HG03135 (cell line): ENCODE measurements at regions not wholly inside any gene's neighbourhood (a gene's known extent, or its start where the extent isn't known, plus 50 kb on each side); places are given as distances from the start of the nearest gene placed in this dataset.

ENCODE experiments used
- ATAC-seq: cut with Tn5 transposase; IDR thresholded peaks from one replicate; pipeline ENCODE4 v1.9.1; 2021; ENCODE audit warnings: mild to moderate bottlenecking, moderate library complexity; ENCODE audit not compliant: unreplicated experiment

GRCh38 chr15:97903560-97903959, 56.9 kb upstream of the ARRDC4 start:
- no peak for ATAC-seq

DNA sequence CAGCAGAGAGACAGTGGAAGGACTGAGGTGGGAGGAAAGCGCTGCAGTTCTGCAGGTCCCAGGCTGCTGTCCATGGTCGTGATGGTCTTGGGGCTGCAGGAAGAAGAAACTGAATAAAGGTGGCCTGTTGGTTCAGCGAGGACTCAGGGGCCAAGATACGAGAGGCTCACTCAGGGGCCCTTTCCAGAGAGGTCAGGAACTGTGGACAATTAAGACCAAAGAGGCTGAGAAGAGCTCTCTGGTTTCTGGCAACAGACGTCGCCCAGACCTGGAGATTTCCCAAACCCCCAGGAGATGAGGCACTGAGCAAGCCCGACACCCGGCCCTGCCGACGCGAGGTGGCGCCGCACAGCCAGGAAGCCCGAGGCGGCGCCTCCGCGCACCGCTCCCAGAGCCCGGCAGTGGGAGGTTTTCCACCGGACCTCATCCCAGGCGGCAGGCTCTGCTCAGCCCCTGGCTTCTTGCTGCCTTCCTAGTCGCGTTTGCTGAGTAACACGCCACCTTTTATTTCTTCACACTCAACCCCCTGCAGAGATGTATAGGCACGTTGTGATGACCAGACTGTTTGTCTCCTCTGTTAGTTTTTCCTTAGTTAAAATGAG, 56.4 kb upstream of the ARRDC4 start:
- ATAC-seq, result no peak

- peak; percentile 85 for ATAC-seq
Measured at GRCh38 chr15:97909291-97909891, 51.1 kb upstream of the ARRDC4 start.
